HG02938 (cell line): ENCODE measurements at regions not wholly inside any gene's neighbourhood (a gene's known extent, or its start where the extent isn't known, plus 50 kb on each side); places are given as distances from the start of the nearest gene placed in this dataset.

ENCODE experiments used
- ATAC-seq: cut with Tn5 transposase; IDR thresholded peaks from one replicate; pipeline ENCODE4 v1.9.1; 2021; ENCODE audit warnings: mild to moderate bottlenecking, moderate library complexity; ENCODE audit not compliant: unreplicated experiment

- no peak for ATAC-seq
Observed at GRCh38 chr12:115598871-115599811, 678.4 kb downstream of the MED13L start.

- ATAC-seq, result no peak
Observed at GRCh38 chr12:115597157-115597712, 680.3 kb downstream of the MED13L start.

GRCh38 chr12:115588131-115588530 is 689.4 kb downstream of the MED13L start:
- no peak for ATAC-seq

GRCh38 chr12:115584156-115584555 is 693.3 kb downstream of the MED13L start:
- no peak for ATAC-seq

GRCh38 chr12:115583591-115583990 is 693.9 kb downstream of the MED13L start:
- no peak for ATAC-seq

GRCh38 chr12:115577401-115577800 is 700.1 kb downstream of the MED13L start:
- no peak for ATAC-seq

GRCh38 chr12:115574826-115575225 is 702.7 kb downstream of the MED13L start:
- ATAC-seq, result no peak

GRCh38 chr12:115572440-115572839 is 705.1 kb downstream of the MED13L start:
- ATAC-seq, result peak; percentile 95

- ATAC-seq, result no peak
Observed at GRCh38 chr12:115571446-115571845, 706.0 kb downstream of the MED13L start.

- ATAC-seq, result no peak
Observed at GRCh38 chr12:115571027-115571426, 706.5 kb downstream of the MED13L start.

GRCh38 chr12:115570069-115570777 is 707.3 kb downstream of the MED13L start:
- no peak for ATAC-seq

GRCh38 chr12:115569345-115570068 is 708.0 kb downstream of the MED13L start:
- no peak for ATAC-seq

GRCh38 chr12:115558281-115558680 is 719.2 kb downstream of the MED13L start:
- no peak for ATAC-seq

- no peak for ATAC-seq
Observed at GRCh38 chr12:115553622-115554021, 723.9 kb downstream of the MED13L start.

GRCh38 chr12:115543269-115543668 is 734.2 kb downstream of the MED13L start:
- no peak for ATAC-seq

- ATAC-seq, result no peak
Observed at GRCh38 chr12:115542656-115543055, 734.8 kb downstream of the MED13L start.

GRCh38 chr12:115541891-115542421 is 735.5 kb downstream of the MED13L start:
- ATAC-seq, result no peak

- ATAC-seq, result no peak
Observed at GRCh38 chr12:115528466-115528865, 749.0 kb downstream of the MED13L start.

GRCh38 chr12:115521771-115522409 is 755.6 kb downstream of the MED13L start:
- no peak for ATAC-seq

GRCh38 chr12:115519887-115520286 is 757.6 kb downstream of the MED13L start:
- ATAC-seq, result no peak
